ENCODE measurements at regions not wholly inside any gene's neighbourhood (a gene's known extent, or its start where the extent isn't known, plus 50 kb on each side); places are given as distances from the start of the nearest gene placed in this dataset.

DNA sequence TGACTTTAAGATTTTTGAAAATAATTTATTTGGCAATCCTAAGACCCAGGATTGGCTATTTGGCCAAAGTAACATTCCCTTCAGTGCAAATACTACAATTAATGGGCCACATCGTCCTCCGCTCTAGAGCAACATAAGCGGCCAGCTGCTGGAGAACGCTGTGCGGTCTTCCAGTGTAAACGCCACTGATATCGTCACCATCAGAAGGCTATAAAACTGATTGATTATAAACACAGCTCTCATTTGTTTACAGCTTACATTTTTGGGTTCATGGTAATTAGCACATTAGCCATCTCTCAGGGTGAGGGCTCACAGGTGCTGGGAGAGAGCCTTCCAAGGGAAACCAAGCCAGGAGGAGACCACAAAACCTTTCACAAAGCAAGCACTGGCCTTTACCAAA lies 130.1 kb upstream of the BMP4 start (continued):
- TF ChIP-seq EP300 (conservative IDR thresholded peaks at IDR 0.05; ENCODE audit: poor library complexity, severe bottlenecking): no peak
- no peak for TF ChIP-seq MXI1 (conservative IDR thresholded peaks at IDR 0.05; ENCODE audit: poor library complexity, severe bottlenecking)
- no peak for TF ChIP-seq POLR2AphosphoS5 (IDR thresholded peaks at IDR 0.05)

DNA sequence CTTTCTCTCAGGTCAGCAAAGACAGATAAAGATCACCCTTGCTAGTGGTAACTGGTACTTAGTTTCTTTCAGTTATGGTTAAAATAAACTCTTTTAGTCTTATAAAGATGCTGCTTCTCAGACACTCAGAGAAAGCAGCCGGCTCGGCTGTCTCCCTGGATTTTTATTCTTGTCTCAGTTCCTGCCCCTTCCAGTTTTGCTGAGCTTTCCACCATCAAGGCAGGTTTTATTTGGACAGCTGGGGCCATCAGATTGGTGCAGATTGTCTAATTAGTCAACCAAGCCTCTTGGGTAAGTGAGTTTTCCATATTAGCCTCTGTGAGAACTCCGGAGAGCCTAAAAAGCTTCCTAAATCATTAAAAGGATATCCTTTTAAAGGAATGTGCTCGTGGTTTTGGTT lies 130.8 kb upstream of the BMP4 start:
- Histone ChIP-seq H4K20me1 (ENCODE audit: insufficient read depth) (no peaks in the 10 kb centered on the region), H3K9me3 (ENCODE audit: low read length) (no peaks in the 10 kb centered on the region), H3K4me2 (ENCODE audit: low read length) (no peak overlapping the region), H2AFZ (ENCODE audit: low read depth, low read length) (no peak overlapping the region), H3F3A (ENCODE audit: insufficient read depth, low read length, poor library complexity, severe bottlenecking) (no peaks in the 10 kb centered on the region), H3K79me2 (replicated peaks; ENCODE audit: insufficient read depth, low read length) (no peaks in the 10 kb centered on the region), H3K9me2 (ENCODE audit: insufficient read depth, low read length) (no peaks in the 10 kb centered on the region), H3K9ac (ENCODE audit: low read length) (no peak overlapping the region), H3K27me3 (ENCODE audit: insufficient read depth, low read depth, low read length) (no peaks in the 10 kb centered on the region), H3K27ac (ENCODE audit: low read length) (no peak overlapping the region), H3K36me3 (ENCODE audit: insufficient read depth, low read length) (no peaks in the 10 kb centered on the region), H3K4me3 (ENCODE audit: low read length) (no peak overlapping the region)
- no peak for TF ChIP-seq EZH2 (IDR thresholded peaks at IDR 0.05; ENCODE audit: borderline replicate concordance, insufficient read depth, low read length, poor library complexity, severe bottlenecking)
- no peak for TF ChIP-seq POLR2AphosphoS5 (IDR thresholded peaks at IDR 0.05)
- no peak for TF ChIP-seq SMC3 (conservative IDR thresholded peaks at IDR 0.05; ENCODE audit: poor library complexity)

DNA sequence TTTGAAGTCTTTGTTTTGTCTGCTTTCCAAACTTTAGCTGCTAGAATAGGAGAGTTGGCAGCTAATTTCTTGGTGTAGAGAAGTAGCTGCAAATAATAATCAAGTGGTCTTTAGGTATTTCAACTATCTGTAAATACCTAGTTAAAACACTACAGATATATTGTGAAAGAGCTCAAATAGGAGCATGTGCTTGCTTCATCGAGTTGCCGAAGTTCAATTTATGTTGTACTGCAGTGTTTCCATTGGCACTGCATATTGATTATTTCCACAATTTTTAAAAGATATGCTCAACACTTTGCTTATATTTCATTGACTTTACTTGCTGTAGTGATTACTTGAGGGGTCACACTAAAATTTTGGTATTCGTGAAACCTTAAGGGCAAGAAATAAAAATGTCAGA lies 131.6 kb upstream of the BMP4 start:
- Histone ChIP-seq H4K20me1 (ENCODE audit: insufficient read depth) (no peaks in the 10 kb centered on the region), H3K9me2 (ENCODE audit: insufficient read depth, low read length) (no peaks in the 10 kb centered on the region), H3K79me2 (replicated peaks; ENCODE audit: insufficient read depth, low read length) (no peaks in the 10 kb centered on the region), H3K4me3 (ENCODE audit: low read length) (no peak overlapping the region), H3K27ac (ENCODE audit: low read length) (no peak overlapping the region), H3K36me3 (ENCODE audit: insufficient read depth, low read length) (no peaks in the 10 kb centered on the region), H3K9me3 (ENCODE audit: low read length) (no peaks in the 10 kb centered on the region), H3F3A (ENCODE audit: insufficient read depth, low read length, poor library complexity, severe bottlenecking) (no peaks in the 10 kb centered on the region), H3K9ac (ENCODE audit: low read length) (no peak overlapping the region), H3K27me3 (ENCODE audit: insufficient read depth, low read depth, low read length) (no peaks in the 10 kb centered on the region), H3K4me2 (ENCODE audit: low read length) (no peak overlapping the region), H2AFZ (ENCODE audit: low read depth, low read length) (no peak overlapping the region)
- TF ChIP-seq RAD21 (conservative IDR thresholded peaks at IDR 0.05): no peak
- TF ChIP-seq, protein P1, sequence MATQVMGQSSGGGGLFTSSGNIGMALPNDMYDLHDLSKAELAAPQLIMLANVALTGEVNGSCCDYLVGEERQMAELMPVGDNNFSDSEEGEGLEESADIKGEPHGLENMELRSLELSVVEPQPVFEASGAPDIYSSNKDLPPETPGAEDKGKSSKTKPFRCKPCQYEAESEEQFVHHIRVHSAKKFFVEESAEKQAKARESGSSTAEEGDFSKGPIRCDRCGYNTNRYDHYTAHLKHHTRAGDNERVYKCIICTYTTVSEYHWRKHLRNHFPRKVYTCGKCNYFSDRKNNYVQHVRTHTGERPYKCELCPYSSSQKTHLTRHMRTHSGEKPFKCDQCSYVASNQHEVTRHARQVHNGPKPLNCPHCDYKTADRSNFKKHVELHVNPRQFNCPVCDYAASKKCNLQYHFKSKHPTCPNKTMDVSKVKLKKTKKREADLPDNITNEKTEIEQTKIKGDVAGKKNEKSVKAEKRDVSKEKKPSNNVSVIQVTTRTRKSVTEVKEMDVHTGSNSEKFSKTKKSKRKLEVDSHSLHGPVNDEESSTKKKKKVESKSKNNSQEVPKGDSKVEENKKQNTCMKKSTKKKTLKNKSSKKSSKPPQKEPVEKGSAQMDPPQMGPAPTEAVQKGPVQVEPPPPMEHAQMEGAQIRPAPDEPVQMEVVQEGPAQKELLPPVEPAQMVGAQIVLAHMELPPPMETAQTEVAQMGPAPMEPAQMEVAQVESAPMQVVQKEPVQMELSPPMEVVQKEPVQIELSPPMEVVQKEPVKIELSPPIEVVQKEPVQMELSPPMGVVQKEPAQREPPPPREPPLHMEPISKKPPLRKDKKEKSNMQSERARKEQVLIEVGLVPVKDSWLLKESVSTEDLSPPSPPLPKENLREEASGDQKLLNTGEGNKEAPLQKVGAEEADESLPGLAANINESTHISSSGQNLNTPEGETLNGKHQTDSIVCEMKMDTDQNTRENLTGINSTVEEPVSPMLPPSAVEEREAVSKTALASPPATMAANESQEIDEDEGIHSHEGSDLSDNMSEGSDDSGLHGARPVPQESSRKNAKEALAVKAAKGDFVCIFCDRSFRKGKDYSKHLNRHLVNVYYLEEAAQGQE (IDR thresholded peaks at IDR 0.05; ENCODE audit: borderline replicate concordance): no peak

- no peaks in the 10 kb centered on the region for H3K79me2 ChIP-seq (replicated peaks; ENCODE audit: insufficient read depth, low read length)
- H3K36me3 ChIP-seq (ENCODE audit: insufficient read depth, low read length): no peaks in the 10 kb centered on the region
- TF ChIP-seq CTCF (IDR thresholded peaks at IDR 0.05; ENCODE audit: poor library complexity, severe bottlenecking) (no peak), MXI1 (conservative IDR thresholded peaks at IDR 0.05; ENCODE audit: poor library complexity, severe bottlenecking) (no peak), RAD21 (conservative IDR thresholded peaks at IDR 0.05) (no peak), EZH2 (IDR thresholded peaks at IDR 0.05; ENCODE audit: borderline replicate concordance, insufficient read depth, low read length, poor library complexity, severe bottlenecking) (no peak), POLR2AphosphoS5 (IDR thresholded peaks at IDR 0.05) (no peak), SMC3 (conservative IDR thresholded peaks at IDR 0.05; ENCODE audit: poor library complexity) (no peak)
- TF ChIP-seq, protein P1 (IDR thresholded peaks at IDR 0.05; ENCODE audit: borderline replicate concordance): no peak
- H3F3A ChIP-seq (ENCODE audit: insufficient read depth, low read length, poor library complexity, severe bottlenecking): no peaks in the 10 kb centered on the region
- H3K9ac ChIP-seq (ENCODE audit: low read length): no peak overlapping the region
- no peaks in the 10 kb centered on the region for H3K27me3 ChIP-seq (ENCODE audit: insufficient read depth, low read depth, low read length)
- no peak overlapping the region for H3K4me2 ChIP-seq (ENCODE audit: low read length)
- no peaks in the 10 kb centered on the region for H4K20me1 ChIP-seq (ENCODE audit: insufficient read depth)
- H3K4me3 ChIP-seq (ENCODE audit: low read length): no peak overlapping the region
- H2AFZ ChIP-seq (ENCODE audit: low read depth, low read length): no peak overlapping the region
- H3K27ac ChIP-seq (ENCODE audit: low read length): no peak overlapping the region
- H3K9me3 ChIP-seq (ENCODE audit: low read length): no peaks in the 10 kb centered on the region
- H3K9me2 ChIP-seq (ENCODE audit: insufficient read depth, low read length): no peaks in the 10 kb centered on the region
Observed at GRCh38 chr14:54090274-54090673, 133.6 kb upstream of the BMP4 start.

Data from neural cell (in vitro differentiated cells).